OCI-M1 (cell line): ENCODE measurements at regions not wholly inside any gene's neighbourhood (a gene's known extent, or its start where the extent isn't known, plus 50 kb on each side); places are given as distances from the start of the nearest gene placed in this dataset.

Experiments used
- DNase-seq: peaks from one replicate; lab custom pipeline; 2025; lab: John Stamatoyannopoulos, UW

DNA sequence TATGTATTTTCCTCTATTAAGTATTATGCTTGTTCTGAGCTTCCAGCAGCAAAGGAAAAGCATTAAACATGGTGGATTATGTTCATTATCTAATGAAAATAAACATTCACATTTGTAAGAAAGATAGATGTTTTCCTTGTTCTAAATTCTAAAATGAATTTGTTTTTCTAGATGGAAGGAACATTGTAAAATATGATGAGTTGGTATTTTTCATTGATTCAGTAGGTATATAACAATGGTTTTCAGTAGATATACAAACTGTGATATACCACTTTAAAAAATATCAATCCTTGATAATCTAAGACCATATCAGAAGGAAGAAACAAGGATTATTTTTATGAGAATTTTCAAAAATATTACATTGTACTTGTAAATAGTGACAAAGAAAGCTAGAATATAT, 290.6 kb upstream of the GOLIM4 start:
- DNase-seq, result no peak

DNA sequence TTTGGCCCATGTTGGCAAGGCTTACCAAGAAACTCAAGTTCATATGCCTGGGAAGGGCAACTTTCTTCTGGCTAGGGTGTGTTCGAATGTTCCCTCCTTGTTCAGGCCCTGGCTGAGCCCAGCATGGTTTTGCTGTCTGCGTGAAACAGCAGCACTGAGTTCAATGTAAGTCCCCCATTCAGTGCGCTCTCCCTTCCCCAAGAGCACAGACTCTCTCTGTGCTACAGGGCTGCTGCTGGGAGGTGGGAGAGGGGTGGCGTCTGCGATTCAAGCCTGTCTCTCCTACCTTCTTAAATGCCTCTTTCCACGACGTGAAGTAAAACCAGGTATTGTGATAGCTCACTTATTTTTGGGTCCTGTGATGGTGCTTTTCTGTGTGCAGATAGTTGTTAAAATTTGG, 289.3 kb upstream of the GOLIM4 start:
- no peak for DNase-seq

DNA sequence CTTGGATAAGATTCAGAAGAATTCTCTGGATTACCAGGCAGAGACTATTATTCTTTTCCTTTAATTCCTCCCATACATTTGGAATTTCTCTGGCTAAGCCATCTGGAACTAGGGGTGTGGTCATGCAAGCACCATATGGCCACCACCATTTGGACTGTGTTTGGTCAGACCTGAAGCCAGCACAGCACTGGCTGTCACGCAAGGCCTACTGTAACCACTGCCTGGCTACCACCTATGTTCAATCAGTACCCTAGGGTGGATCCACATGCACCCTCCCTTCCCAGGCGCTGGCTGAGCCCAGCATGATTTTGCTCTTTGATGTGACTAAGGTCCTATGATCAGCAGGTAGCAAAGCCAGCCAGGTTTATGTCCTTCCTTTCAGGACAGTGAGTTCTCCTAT, 287.8 kb upstream of the GOLIM4 start:
- no peak for DNase-seq

DNA sequence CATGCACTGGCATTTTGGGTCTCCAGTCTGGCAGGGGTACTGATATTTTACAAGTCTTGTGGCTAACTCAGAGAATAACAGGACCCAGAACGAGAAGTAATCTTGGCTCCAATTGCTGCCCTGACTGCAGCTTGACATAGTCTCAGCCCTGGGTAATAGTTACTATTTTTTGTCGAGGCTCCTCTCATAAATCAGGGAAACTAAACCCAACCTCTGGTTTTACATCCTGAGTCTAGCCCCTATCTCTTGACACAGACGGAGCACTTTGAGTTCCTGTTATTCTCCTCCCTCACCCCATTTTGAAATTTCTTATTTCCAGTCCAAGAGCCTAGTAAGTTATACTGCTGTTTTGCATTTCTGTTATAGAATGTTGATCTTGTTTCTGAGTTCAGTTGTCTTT, 276.1 kb upstream of the GOLIM4 start:
- peak; percentile 37 for DNase-seq

DNA sequence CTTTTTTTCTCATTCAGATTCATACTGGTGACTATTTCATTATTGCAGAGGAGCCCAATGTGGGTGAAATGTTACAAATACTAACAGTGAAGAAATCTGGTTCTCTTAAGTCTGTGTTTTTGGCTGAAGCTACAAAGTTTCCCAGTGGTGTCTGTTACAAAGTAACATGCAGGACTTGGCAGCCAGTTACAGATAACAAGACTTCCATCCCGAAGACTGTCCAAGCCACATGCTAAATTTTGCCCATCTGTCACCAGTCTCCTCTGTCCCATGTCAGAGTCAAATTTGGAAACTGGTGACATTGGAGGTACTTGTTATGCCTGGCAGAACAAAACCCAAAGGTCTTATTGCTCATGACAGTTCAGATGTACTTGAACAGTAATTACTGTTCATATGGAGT, 269.2 kb upstream of the GOLIM4 start:
- no peak for DNase-seq

DNA sequence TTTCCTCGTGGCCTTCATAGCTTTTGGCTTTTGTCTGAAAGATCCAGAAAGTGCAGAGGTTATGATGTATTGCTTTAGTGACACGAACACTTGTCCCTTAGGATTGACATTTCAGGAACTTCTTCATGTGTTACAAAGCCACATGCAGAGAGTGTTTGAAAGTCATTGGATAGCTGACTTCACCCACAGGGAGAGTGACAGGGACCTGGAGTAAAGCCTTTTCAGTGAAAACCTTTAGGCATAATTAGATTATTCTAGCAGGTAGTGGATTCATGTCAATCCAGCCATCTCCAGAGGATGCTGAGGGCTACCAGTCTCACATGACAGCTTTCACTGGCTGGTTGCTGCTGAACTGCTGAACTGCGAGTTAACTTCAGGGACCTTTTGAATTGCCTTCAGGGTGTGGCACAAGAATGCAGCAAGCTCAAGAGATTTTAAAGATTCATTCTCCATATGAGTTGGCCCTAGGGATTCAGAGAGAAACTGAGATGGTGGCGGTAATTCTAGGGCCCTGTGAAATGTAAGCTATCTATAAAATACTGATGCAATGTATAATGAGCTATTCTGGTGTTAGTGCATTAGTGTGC, 267.0 kb upstream of the GOLIM4 start:
- DNase-seq, result no peak

DNA sequence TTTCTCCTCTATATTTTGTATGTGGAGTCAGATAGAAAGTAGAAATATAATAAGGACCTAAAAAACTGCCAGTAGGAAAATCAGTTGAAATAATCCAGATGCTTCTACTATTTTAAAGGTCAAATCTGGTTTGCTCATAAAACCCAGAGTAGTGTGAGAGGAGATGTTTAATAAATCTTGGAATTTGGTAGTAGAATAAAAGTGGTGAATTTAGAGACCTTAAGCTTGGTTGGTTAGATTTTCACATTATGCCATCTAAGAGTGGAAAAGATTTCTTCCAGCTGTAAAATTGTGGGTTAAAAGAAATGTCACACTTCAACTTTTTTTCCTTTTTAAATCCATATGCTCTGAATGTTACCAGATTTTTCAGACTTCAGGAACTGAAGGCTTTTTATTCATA, 266.4 kb upstream of the GOLIM4 start:
- DNase-seq, result no peak

DNA sequence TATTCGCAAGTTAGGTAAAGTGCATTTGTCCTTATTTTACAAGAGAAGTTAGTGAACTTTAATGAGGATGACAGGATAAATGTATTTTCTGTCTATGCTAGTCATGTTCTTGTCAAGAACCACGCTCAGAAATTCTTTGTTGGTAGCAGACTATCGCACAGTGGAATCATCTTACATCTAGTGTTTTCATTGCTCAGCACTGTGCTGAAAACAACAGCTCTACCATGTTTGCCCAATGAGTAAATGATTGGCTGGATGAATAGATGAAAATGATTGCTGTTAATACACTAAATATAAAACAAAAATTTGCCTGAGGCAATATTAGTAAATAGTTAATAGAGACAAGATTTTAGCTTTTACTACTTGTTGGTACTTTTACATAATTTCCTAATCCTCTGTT, 265.3 kb upstream of the GOLIM4 start:
- no peak for DNase-seq

DNA sequence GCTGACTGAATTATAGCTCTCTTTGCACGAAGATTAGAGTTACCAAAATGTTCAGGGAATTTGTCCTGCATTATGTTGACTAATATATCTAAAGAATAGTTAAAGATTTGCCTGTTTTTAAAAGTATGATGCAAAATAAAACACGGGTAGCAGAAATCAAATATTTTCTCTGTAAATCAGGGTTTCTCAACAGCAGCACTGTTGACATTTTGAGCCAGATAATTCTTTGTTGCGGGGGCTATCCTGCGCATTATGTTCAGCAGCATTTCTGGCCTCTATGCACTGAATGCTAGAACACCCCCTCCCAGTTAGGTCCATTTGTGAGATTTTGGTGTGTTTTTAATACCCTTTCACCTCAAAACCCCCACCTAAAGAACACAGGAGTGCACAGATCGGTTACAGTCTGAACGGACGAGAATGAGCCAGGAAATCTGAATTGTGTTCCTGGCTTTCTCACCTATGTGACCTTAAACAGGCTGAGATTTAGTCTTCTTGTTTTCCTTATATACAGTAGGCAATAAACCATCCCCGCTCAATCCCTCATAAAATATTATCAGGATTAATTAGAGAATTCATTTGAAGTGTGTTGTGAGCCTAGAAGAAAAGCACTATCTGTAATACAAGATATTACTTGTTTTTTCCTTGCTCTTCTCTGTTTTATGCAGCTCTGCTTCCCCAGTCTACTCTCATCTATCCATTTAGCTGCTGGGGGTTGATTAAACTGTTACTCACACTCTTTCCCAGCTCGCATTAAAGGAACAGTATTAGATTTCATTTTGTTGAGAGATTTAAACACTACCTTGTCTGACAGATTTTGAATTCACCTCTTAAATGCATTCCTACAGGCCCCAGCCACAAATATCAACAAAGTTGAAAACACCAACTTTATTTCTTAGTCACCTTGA, 247.5 kb upstream of the GOLIM4 start:
- DNase-seq, result no peak

DNA sequence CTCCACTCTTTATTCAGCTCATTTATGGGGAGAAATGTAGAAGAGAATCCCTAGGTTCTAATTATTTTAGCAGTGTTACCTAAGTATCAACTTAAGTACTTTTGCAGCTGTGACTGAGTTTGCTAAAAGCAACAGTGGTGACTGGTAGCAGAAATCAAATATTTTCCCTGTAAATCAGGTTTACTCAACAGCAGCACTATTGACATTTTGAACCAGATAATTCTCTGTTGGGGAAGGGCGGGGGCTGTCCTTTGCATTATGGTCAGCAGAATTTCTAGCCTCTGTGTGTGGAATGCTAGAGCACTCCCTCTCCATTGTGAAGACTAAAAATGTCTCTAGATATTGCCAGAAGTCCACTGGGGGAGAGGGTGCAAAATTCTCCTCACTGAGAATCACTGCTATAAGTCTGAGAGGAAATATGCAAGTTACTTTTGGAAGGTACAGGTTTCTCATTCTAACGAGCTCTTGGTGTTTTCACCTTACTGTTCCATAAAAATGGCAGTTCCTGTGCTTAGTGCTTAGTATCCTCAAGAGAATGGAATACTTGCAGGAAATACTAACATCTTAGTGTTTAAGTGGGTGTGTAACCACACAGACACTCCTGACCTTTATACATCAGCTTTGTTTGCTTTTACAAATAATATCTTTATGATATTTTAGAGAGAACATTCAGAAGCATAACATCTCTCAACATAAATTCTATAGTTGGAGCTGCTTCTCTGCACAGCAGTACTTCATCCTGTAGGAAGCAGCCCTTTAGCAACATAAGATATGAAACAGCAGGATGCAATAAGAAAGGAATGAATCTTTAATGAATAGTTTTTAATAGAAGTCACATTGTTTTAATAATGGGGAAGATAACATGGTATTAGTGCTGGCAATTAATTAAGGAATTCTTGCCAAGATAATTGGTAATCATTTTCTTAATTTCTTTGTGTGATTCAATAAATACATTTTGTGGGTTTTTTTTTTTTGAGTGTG, 246.5 kb upstream of the GOLIM4 start:
- no peak for DNase-seq

DNA sequence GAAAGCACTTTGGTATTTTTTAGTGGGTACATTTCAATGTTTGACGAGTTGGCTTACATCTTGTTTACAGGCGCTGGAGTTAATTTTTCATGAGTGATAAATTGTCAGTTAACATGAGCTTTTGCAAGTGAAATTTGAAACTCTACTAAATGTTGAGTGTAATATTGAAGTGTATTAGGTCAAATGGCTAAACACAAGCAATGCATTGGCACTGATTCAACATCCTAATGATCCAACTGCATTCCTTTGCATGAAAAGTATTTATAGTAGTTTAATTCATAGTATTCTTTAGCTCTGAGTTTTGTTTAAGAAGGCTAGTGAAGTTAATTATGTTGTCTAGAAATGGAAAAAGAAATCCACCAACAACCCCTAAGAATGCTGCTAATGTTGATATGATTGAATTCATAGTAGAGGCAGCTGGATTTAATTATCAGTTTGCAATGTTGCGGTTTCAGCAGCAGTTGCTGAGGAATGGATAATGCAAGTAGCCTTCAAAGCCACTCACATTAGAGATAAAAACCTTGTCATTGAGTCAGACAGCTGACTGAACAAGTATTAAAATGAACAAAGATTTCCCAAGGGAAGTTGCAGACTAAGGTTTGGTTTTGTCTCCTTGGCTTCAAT, 245.6 kb upstream of the GOLIM4 start:
- peak; percentile 20 for DNase-seq

DNA sequence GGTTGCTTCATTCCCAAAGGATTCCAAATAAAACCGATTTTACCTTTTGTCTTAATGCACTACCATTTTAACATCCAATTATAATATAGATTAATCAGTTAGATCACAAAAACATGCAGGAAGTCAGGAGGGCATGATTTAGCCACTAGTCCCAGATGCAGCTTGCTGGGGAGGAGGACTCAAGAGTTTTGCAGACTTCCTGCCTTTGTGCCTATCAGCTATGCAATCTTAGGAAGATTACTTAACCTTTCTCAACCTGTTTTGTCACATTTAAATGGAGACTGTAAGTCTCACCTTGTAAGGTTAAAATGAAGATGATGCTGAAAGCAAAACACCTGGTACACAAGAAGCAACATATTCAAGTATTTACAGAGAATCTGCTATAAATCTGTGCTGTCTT, 242.4 kb upstream of the GOLIM4 start:
- no peak for DNase-seq

DNA sequence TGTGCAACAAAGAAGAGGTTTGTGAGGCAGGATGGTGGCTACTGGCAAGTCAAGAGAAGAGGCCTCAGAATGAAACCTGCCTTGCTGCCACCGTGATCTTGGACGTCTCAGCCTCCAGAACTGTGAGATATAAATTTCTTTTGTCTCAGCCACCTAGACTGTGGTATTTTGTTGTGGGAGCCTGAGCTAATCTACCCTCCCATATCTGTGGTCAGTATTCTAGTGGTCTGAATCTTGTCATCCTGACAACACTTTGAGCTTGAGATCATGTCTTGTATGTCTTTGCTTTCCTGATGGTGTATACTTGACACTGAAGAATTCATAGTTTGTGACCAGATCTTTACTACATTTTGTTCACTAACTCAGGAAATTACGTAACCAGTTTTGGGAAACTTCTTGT, 240.6 kb upstream of the GOLIM4 start:
- DNase-seq, result peak; percentile 37

DNA sequence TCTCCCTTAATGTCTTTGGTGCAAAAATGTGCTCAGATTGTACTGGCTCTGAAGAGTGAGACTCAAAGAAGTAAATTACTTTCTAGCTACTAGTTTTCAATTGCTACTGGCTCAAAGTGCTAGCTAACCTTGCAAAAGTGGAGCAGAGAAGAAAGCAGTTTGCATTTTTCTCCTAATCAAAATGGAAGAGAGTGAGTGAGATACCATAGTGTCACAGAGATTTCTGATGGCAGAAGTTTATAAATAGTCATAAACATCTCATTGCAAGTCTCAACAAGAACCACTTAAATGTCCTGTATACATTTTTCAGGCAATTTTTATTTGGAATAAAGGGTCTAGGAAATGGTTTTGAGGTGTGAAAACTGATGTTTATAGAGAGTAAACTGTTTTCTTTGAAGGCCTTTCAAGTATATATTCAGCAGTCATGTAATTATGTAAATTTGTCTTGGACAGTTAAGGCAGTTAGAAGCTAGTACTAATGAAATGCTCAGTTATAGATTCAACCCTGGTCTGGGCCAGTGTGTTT, 237.7 kb upstream of the GOLIM4 start:
- DNase-seq, result no peak

DNA sequence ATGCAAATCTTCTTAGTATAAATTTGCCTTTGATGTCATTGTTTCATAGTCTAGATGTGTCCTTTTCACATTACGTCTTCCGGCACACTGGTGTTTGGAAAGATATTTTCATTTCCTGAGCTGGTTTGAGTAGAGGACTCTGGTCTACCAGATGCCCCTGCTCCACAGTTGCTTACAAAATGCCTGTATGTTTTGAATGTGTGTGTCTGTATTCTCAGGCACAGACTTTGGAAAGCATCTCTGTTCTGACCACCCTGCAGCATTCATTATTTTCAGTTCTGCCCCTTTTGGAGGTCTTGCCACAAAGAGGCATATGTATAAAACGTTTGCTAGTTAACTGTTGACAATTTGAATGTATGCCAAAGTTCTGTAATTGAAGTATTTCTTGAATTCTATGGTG, 236.0 kb upstream of the GOLIM4 start:
- DNase-seq, result no peak

DNA sequence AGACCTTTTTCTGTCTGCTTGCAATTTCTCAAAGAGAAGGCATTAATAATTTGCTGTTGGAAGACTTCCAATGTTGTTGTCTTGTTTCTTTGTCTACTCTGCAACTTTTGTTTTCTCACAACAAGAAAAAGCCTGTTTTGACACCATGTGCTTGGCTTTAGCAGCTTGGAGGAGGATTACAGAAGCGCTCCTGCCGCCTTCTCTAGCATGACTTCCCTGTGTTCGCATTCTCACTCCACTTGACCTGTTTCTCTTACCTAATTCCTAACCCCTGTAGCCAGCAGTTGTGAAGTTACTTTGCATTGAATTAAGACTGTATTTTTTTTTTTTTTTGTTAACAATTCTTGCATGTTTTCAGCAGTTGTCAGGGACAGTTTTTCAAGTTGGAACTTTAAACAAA, 235.3 kb upstream of the GOLIM4 start:
- DNase-seq, result no peak

DNA sequence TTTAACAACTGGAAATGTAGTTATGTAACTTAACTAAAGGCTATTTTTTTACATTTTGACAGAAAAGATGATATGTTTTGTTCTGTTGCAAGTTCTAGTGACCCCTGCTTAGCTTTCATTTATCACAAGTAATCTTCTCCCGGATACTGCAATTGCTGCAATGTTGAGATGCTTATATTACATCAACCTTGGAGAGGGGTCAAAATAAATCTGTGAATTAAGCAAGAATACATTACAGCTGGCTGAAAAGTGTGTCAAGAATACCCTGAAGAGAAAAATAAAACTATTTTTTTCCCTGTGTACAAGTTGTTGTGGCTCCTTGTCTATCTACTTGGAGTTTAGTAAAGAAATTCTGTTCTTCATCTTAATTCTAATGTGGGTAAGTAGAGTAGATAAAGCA, 232.1 kb upstream of the GOLIM4 start:
- DNase-seq, result no peak

DNA sequence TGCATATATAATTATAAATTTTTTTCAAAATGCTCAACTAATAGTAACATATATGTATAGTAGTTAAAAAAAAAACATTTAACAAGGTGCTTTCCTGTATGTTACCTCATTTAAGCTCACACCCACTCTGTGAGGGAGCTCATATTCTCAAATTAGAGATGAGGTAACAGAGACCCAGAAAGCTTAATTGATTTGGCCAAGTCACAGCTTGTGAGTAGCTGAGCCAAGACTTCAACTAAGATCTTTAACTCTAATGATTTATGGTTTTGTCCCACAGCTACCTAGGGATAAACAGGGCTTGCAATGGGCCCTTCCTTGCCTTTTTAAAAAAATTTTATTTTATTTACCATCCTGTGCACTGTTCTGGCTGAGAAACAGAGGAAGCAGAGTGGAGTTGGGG, 230.0 kb upstream of the GOLIM4 start:
- no peak for DNase-seq

DNA sequence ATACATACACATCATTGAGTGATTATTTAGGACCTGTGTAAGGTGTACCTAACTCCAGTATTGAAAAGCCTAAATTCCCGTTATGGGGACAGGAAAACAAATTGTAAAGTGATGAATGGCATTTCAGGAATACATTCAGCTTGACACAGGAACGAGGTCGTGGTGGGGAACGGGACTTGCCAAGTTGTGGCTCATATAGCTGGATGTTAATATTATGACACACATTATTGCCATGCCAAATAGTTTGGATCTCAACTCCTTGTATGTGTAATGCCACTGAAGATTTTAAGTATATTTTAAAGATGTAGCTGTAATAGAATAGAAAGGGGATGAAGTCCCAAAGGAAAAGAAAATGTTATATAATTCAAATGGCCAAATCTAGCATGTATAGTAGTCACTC, 227.2 kb upstream of the GOLIM4 start:
- DNase-seq, result no peak

DNA sequence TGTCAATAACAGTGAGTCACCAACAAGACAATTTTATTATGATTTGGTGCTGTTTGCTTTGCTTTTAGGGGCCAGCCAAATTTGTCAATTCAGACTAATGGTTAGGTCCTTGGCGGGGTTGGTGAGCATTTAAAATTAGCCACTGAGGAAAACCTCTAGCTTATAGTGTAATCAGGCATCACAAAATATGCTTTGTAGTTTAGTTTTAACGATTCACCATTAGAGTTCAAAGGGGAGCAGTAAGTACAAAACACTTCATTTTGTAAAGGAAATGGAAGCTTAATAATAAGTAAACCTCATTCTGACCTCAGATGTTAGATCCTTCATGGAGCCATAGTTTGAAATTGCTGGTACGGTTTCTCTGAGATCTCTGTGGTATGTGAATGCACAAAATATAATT, 218.4 kb upstream of the GOLIM4 start:
- DNase-seq, result no peak

DNA sequence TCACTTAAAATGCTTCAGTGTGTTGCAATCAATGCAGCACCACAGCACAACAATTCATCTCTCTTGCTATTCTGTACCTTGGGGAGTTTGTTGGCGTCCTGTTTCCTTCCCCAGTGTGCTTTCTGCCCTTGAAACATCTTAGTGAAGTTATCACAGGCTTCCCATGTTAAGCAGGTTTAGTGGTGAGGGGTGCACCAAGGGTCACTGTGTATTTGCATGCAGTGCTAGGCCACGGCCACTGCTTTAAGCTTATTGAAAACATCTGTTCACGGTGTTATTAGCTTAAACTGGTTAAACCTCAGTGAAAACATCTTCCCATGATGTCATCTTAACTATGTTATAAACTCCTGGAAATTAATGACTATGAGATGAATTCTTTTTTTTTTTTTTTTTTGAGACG, 217.3 kb upstream of the GOLIM4 start:
- no peak for DNase-seq

DNA sequence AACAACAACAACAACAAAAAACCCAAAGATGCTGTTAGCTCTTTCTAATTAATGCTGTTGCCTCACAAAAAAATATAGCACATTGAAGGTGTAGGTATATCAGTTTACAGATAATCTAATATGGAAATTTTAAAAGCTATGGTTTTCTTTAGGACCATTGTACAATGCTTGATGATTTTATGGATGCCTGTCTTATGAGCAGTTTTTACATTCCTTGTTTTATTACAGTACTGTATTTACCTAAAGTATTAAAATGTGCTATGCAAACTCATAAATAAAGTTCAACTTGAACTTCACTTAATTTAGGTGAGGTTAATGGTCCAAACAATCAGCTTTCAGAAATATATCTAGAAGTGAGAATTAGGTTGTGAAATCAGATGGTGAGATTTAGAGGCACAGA, 212.2 kb upstream of the GOLIM4 start:
- DNase-seq, result no peak
